ENCODE measurements at regions not wholly inside any gene's neighbourhood (a gene's known extent, or its start where the extent isn't known, plus 50 kb on each side); places are given as distances from the start of the nearest gene placed in this dataset.

- no peaks in the 10 kb centered on the region for H3K27me3 ChIP-seq (ENCODE audit: insufficient read depth, low read depth)
- H3K9me2 ChIP-seq (ENCODE audit: insufficient read depth) = no peaks in the 10 kb centered on the region
- H3K9me3 ChIP-seq (ENCODE audit: insufficient read depth, low read depth) = peaks cover 6% of the 10 kb centered on the region; the same call in 1 of the 2 replicates
- CTCF ChIA-PET = no interaction called here
- no peaks in the 10 kb centered on the region for H3F3A ChIP-seq (ENCODE audit: insufficient read depth, low read depth)
- TF ChIP-seq, protein P1, sequence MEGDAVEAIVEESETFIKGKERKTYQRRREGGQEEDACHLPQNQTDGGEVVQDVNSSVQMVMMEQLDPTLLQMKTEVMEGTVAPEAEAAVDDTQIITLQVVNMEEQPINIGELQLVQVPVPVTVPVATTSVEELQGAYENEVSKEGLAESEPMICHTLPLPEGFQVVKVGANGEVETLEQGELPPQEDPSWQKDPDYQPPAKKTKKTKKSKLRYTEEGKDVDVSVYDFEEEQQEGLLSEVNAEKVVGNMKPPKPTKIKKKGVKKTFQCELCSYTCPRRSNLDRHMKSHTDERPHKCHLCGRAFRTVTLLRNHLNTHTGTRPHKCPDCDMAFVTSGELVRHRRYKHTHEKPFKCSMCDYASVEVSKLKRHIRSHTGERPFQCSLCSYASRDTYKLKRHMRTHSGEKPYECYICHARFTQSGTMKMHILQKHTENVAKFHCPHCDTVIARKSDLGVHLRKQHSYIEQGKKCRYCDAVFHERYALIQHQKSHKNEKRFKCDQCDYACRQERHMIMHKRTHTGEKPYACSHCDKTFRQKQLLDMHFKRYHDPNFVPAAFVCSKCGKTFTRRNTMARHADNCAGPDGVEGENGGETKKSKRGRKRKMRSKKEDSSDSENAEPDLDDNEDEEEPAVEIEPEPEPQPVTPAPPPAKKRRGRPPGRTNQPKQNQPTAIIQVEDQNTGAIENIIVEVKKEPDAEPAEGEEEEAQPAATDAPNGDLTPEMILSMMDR (conservative IDR thresholded peaks at IDR 0.05) = no peak
- TF ChIP-seq EZH2 (IDR thresholded peaks at IDR 0.05; ENCODE audit: low read depth) = no peak
- H3K4me2 ChIP-seq = no peak overlapping the region
- no peak overlapping the region for H2AFZ ChIP-seq
- H3K27ac ChIP-seq = no peak overlapping the region
- POLR2A ChIA-PET (ENCODE audit: unreplicated experiment) = no interaction called here
- DNase-seq = no peak
- no peaks in the 10 kb centered on the region for H3K4me1 ChIP-seq (replicated peaks; ENCODE audit: insufficient read depth)
- no TSS peak for BruUV-seq (replicated peaks)
- intact Hi-C loops (cut with micrococcal nuclease; ENCODE audit: unreplicated experiment) = no loop called here
- no peak overlapping the region for H3K4me3 ChIP-seq
- no peaks in the 10 kb centered on the region for H4K20me1 ChIP-seq (ENCODE audit: insufficient read depth)
- no peaks in the 10 kb centered on the region for H3K36me3 ChIP-seq (ENCODE audit: low read depth)
- no peaks in the 10 kb centered on the region for H3K79me2 ChIP-seq (ENCODE audit: low read depth)
Measured at GRCh38 chr21:38883142-38883541, 77.4 kb downstream of the ETS2 start.

DNA sequence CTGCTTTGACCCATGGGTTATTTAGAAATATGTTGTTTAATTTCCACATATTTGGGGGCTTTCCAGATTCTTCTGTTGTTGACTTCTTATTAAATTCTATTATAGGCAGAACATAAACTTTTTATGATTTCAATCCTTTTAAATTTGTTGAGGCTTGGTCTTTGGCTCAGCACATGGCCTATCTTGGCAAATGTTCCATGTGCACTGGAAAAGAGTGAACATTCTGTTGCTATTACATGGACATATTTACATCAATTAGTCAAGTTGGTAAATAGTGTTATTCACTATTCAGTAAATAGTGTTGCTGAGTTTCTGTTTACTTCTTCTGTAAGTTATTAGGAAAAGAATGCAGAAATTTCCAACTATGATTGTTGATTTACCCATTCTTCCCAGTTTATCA lies 75.4 kb downstream of the ETS2 start:
- Histone ChIP-seq H4K20me1 (ENCODE audit: insufficient read depth) (no peaks in the 10 kb centered on the region), H3K36me3 (ENCODE audit: low read depth) (no peaks in the 10 kb centered on the region), H2AFZ (no peak overlapping the region), H3K27me3 (ENCODE audit: insufficient read depth, low read depth) (no peaks in the 10 kb centered on the region), H3K27ac (no peak overlapping the region), H3K9me3 (ENCODE audit: insufficient read depth, low read depth) (no peaks in the 10 kb centered on the region; the same call in 1 of the 2 replicates), H3K4me3 (no peak overlapping the region), H3K9me2 (ENCODE audit: insufficient read depth) (no peaks in the 10 kb centered on the region), H3K79me2 (ENCODE audit: low read depth) (no peaks in the 10 kb centered on the region), H3K4me2 (no peak overlapping the region), H3K4me1 (replicated peaks; ENCODE audit: insufficient read depth) (no peaks in the 10 kb centered on the region), H3F3A (ENCODE audit: insufficient read depth, low read depth) (no peaks in the 10 kb centered on the region)
- ChIA-PET POLR2A (ENCODE audit: unreplicated experiment) (no interaction called here), CTCF (no interaction called here)
- intact Hi-C loops (cut with micrococcal nuclease; ENCODE audit: unreplicated experiment) = no loop called here
- no peak for DNase-seq
- TF ChIP-seq EZH2 (IDR thresholded peaks at IDR 0.05; ENCODE audit: low read depth) = no peak
- TF ChIP-seq, protein P1 (conservative IDR thresholded peaks at IDR 0.05) = no peak
- no TSS peak for BruUV-seq (replicated peaks)

GRCh38 chr21:38880577-38880966 lies 74.8 kb downstream of the ETS2 start:
- POLR2A ChIA-PET (ENCODE audit: unreplicated experiment) = no interaction called here
- DNase-seq = no peak
- no peaks in the 10 kb centered on the region for H3K36me3 ChIP-seq (ENCODE audit: low read depth)
- no peak overlapping the region for H2AFZ ChIP-seq
- no peaks in the 10 kb centered on the region for H3K9me2 ChIP-seq (ENCODE audit: insufficient read depth)
- H3K4me3 ChIP-seq = no peak overlapping the region
- no TSS peak for BruUV-seq (replicated peaks)
- no peaks in the 10 kb centered on the region for H3K4me1 ChIP-seq (replicated peaks; ENCODE audit: insufficient read depth)
- intact Hi-C loops (cut with micrococcal nuclease; ENCODE audit: unreplicated experiment) = no loop called here
- H3K79me2 ChIP-seq (ENCODE audit: low read depth) = no peaks in the 10 kb centered on the region
- H3K27me3 ChIP-seq (ENCODE audit: insufficient read depth, low read depth) = no peaks in the 10 kb centered on the region
- no peaks in the 10 kb centered on the region for H4K20me1 ChIP-seq (ENCODE audit: insufficient read depth)
- TF ChIP-seq EZH2 (IDR thresholded peaks at IDR 0.05; ENCODE audit: low read depth) = no peak
- TF ChIP-seq, protein P1 (conservative IDR thresholded peaks at IDR 0.05) = no peak
- no peak overlapping the region for H3K27ac ChIP-seq
- no peaks in the 10 kb centered on the region; the same call in 1 of the 2 replicates for H3K9me3 ChIP-seq (ENCODE audit: insufficient read depth, low read depth)
- no peak overlapping the region for H3K4me2 ChIP-seq
- CTCF ChIA-PET = no interaction called here
- H3F3A ChIP-seq (ENCODE audit: insufficient read depth, low read depth) = no peaks in the 10 kb centered on the region

All from PC-9 (cell line).